Endothelial cell of umbilical vein (primary cell): ENCODE measurements at regions not wholly inside any gene's neighbourhood (a gene's known extent, or its start where the extent isn't known, plus 50 kb on each side); places are given as distances from the start of the nearest gene placed in this dataset.

Experiments
- BruUV-seq: library from RNA; stranded (reverse); fragments of 400-500 nt; replicated peaks from 2 replicates; lab custom pipeline; 2021; lab: Mats Ljungman, UMichigan
- CTCF ChIA-PET: fragments of 300-600, 350-600 bp; sonication (Branson Sonifier 250); formaldehyde crosslinking; loops from one replicate; lab custom pipeline; 2021; ENCODE audit warnings: antibody characterized with exemption, inconsistent platforms; lab: Charles Lee
- POLR2A ChIA-PET: fragments of 300-600, 350-600 bp; sonication (Branson Sonifier 250); formaldehyde crosslinking; loops from one replicate; lab custom pipeline; 2021; ENCODE audit warnings: antibody characterized with exemption, inconsistent platforms; lab: Charles Lee
- DNase-seq: peaks from one replicate; pipeline ENCODE4 v3.0.0-alpha.2; 2011; ENCODE audit warnings: low read depth, low spot score
- FAIRE-seq: peaks from 2 replicates; lab custom pipeline; 2011; peaks lifted over from hg19 to GRCh38; lab: Jason Lieb, UNC
- H2AFZ ChIP-seq: 2 replicates; pipeline ENCODE4 v1.6.0; 2012; ENCODE audit warnings: low read depth, low read length, control low read depth, inconsistent platforms
- H3K27ac ChIP-seq: 2 replicates; pipeline ENCODE4 v1.5.1; 2011; ENCODE audit warnings: low read depth, mild to moderate bottlenecking, control low read depth, low read length, moderate library complexity; ENCODE audit not compliant: insufficient read depth
- H3K27me3 ChIP-seq, 2 experiments: 2 replicates each; pipeline versions ENCODE4 v1.6.0 to v1.6.1; 2011; ENCODE audit warnings: low read length in 2 of 2, mixed read lengths in 1 of 2; ENCODE audit not compliant: control insufficient read depth in 2 of 2, insufficient read depth in 2 of 2
- H3K36me3 ChIP-seq, 2 experiments: 2 replicates in 1 of 2; 3 replicates in 1 of 2; pipeline ENCODE4 v1.5.1; 2011; ENCODE audit warnings: low read length in 2 of 2, mild to moderate bottlenecking in 1 of 2, moderate library complexity in 1 of 2; ENCODE audit not compliant: control insufficient read depth in 2 of 2, insufficient read depth in 2 of 2; ENCODE audit errors: extremely low read depth in 1 of 2
- H3K4me1 ChIP-seq: 3 replicates; pipeline ENCODE4 v1.5.1; 2011; ENCODE audit warnings: mild to moderate bottlenecking, low read length; ENCODE audit not compliant: control insufficient read depth, insufficient read depth; ENCODE audit errors: extremely low read depth
- H3K4me2 ChIP-seq: 2 replicates; pipeline ENCODE4 v1.6.1; 2011; ENCODE audit warnings: low read length, control low read depth, mixed read lengths; ENCODE audit not compliant: insufficient read depth
- H3K4me3 ChIP-seq, 3 experiments: fragments of 200-600 bp in 1 of 3; sonication (generic), shearing (Covaris generic) in 1 of 3; replicated peaks in 1 of 3; 2 replicates each; pipeline ENCODE4 v1.5.1; 2011 to 2016; ENCODE audit warnings: control low read depth in 3 of 3, low read length in 3 of 3, mild to moderate bottlenecking in 2 of 3, inconsistent platforms in 1 of 3, low read depth in 1 of 3, moderate library complexity in 1 of 3; ENCODE audit not compliant: insufficient read depth in 1 of 3
- H3K79me2 ChIP-seq: 2 replicates; pipeline ENCODE4 v1.6.0; 2012; ENCODE audit warnings: low read length, inconsistent platforms; ENCODE audit not compliant: control insufficient read depth, insufficient read depth
- H3K9ac ChIP-seq: replicated peaks from 2 replicates; pipeline ENCODE3; 2011; ENCODE audit warnings: low read length, control low read depth; ENCODE audit not compliant: insufficient read depth; ENCODE audit errors: extremely low read depth
- H3K9me1 ChIP-seq: replicated peaks from 3 replicates; pipeline ENCODE4 v1.6.0; 2011; ENCODE audit warnings: mild to moderate bottlenecking, low read length; ENCODE audit not compliant: control insufficient read depth, insufficient read depth; ENCODE audit errors: extremely low read depth
- H3K9me3 ChIP-seq: replicated peaks from 2 replicates; pipeline ENCODE4 v1.5.1; 2012; ENCODE audit warnings: low read length, inconsistent platforms; ENCODE audit not compliant: control insufficient read depth, insufficient read depth
- H4K20me1 ChIP-seq: replicated peaks from 2 replicates; pipeline ENCODE3; 2011; ENCODE audit warnings: mild to moderate bottlenecking, low read length; ENCODE audit not compliant: control insufficient read depth, insufficient read depth; ENCODE audit errors: extremely low read depth
- FOS ChIP-seq: IDR thresholded peaks from 2 replicates; pipeline ENCODE4 v1.6.1; 2011; ENCODE audit warnings: mild to moderate bottlenecking, low read length, moderate library complexity, borderline replicate concordance; ENCODE audit not compliant: insufficient read depth
- JUN ChIP-seq: IDR thresholded peaks from 2 replicates; pipeline ENCODE4 v1.6.1; 2011; ENCODE audit warnings: borderline replicate concordance, low read depth; ENCODE audit not compliant: insufficient read length, insufficient read depth
- MYC ChIP-seq: IDR thresholded peaks from one replicate; pipeline ENCODE4 v1.6.1; 2011; ENCODE audit warnings: mild to moderate bottlenecking, low read depth, low read length
- POLR2A ChIP-seq: IDR thresholded peaks from 2 replicates; pipeline ENCODE4 v1.6.1; 2012; ENCODE audit warnings: low read depth, mild to moderate bottlenecking, control low read depth, low read length
- POLR2AphosphoS5 ChIP-seq: IDR thresholded peaks from 2 replicates; pipeline ENCODE4 v1.6.1; 2012; ENCODE audit warnings: low read depth, mild to moderate bottlenecking, control low read depth, low read length, moderate library complexity; ENCODE audit not compliant: insufficient read depth
- dilution Hi-C: fragments of 300-500 bp; cut with MboI; formaldehyde crosslinking; loops from one replicate; pipeline ENCODE4 v1.15.0; 2019; ENCODE audit warnings: low sequenced_read_pairs; ENCODE audit not compliant: extremely low pct_ligation_motif_present
- intact Hi-C: fragments of 100-400 bp; cut with micrococcal nuclease; formaldehyde crosslinking; loops from one replicate; pipeline ENCODE4 v1.10.0; 2022
- TF ChIP-seq, protein P1 (sequence below), 2 donors: IDR thresholded peaks; 1 replicate in 1 of 2; 2 replicates in 1 of 2; pipeline ENCODE4 v1.5.1; 2011; ENCODE audit warnings: low read length in 2 of 2, mild to moderate bottlenecking in 2 of 2, moderate library complexity in 2 of 2, control low read depth in 1 of 2, inconsistent platforms in 1 of 2, low read depth in 1 of 2; ENCODE audit not compliant: insufficient read depth in 1 of 2; ENCODE audit errors: extremely low read depth in 1 of 2

DNA sequence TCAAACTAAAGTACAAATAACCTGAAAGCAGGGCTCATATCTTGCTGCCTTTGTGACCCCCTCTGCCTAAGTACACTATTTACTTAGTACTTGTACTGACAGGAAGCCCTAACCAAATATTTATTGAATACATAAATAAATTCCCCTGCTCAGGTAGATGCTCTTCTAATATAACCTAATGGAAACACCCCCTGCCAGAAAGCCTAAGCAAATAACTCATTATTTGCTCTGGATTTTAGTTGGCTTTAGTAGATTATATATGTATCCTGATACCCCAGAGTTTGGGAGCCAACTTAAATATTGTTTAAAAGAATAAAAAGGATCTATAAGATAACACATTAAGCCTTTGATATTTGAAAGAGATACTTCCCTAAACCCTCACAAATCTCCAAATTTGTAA is 318.2 kb downstream of the PPP1R2C start:
- ChIA-PET POLR2A (no interaction called here), CTCF (no interaction called here)
- BruUV-seq: no TSS peak
- H3K36me3 ChIP-seq: no peaks in the 10 kb centered on the region
- dilution Hi-C loops: no loop called here
- no peak overlapping the region for H3K4me2 ChIP-seq
- H3K9ac ChIP-seq: no peak overlapping the region
- no peaks in the 10 kb centered on the region for H3K79me2 ChIP-seq
- no peak for TF ChIP-seq MYC
- intact Hi-C loops: no loop called here
- no peak overlapping the region for H3K4me3 ChIP-seq
- no peaks in the 10 kb centered on the region for H4K20me1 ChIP-seq
- no peak for FAIRE-seq
- no peaks in the 10 kb centered on the region for H3K9me1 ChIP-seq
- H3K4me1 ChIP-seq: no peaks in the 10 kb centered on the region
- H2AFZ ChIP-seq: no peak overlapping the region
- H3K27me3 ChIP-seq: no peaks in the 10 kb centered on the region
- no peak for DNase-seq
- no peak overlapping the region for H3K27ac ChIP-seq
- no peaks in the 10 kb centered on the region for H3K9me3 ChIP-seq

DNA sequence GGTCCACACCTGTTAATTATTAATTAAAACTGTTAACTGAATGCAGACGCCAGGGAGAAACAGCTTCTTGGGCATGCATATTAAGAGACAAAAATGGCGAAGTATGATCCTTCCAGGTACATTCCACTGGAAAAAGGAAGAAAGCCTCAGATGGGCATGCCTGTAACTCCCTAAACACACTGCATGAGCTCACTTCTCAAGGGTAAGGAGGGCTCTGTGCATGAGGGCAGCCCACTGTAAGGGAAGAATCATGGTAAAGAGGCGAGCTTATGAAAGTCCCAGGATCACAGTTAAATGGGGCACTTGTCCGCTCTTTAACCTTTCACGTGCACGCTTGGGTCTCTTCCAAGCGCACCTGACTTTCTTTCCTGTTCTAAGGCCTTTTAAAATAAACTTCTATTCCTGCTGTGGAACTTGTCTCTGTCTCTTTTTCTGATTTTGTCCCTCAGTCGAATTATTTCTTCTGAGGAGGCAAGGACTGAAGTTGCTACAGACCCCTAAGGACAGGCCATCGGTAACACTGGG is 321.7 kb downstream of the PPP1R2C start:
- no peak overlapping the region for H3K4me3 ChIP-seq
- H3K79me2 ChIP-seq: no peaks in the 10 kb centered on the region
- dilution Hi-C loops: no loop called here
- no TSS peak for BruUV-seq
- no peaks in the 10 kb centered on the region for H3K9me3 ChIP-seq
- FAIRE-seq (no peak), DNase-seq (no peak)
- ChIA-PET POLR2A (no interaction called here), CTCF (no interaction called here)
- no peaks in the 10 kb centered on the region for H3K36me3 ChIP-seq
- TF ChIP-seq JUN (no peak), FOS (no peak), POLR2A (no peak), POLR2AphosphoS5 (no peak)
- TF ChIP-seq, protein P1, sequence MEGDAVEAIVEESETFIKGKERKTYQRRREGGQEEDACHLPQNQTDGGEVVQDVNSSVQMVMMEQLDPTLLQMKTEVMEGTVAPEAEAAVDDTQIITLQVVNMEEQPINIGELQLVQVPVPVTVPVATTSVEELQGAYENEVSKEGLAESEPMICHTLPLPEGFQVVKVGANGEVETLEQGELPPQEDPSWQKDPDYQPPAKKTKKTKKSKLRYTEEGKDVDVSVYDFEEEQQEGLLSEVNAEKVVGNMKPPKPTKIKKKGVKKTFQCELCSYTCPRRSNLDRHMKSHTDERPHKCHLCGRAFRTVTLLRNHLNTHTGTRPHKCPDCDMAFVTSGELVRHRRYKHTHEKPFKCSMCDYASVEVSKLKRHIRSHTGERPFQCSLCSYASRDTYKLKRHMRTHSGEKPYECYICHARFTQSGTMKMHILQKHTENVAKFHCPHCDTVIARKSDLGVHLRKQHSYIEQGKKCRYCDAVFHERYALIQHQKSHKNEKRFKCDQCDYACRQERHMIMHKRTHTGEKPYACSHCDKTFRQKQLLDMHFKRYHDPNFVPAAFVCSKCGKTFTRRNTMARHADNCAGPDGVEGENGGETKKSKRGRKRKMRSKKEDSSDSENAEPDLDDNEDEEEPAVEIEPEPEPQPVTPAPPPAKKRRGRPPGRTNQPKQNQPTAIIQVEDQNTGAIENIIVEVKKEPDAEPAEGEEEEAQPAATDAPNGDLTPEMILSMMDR (IDR thresholded peaks at IDR 0.05; ENCODE audit: extremely low read depth in 1 of 2, insufficient read depth in 1 of 2, low read depth in 1 of 2, low read length in 2 of 2): no peak
- no peaks in the 10 kb centered on the region for H3K27me3 ChIP-seq
- intact Hi-C loops: no loop called here
- no peak overlapping the region for H3K4me2 ChIP-seq
- H3K27ac ChIP-seq: no peak overlapping the region
- H3K4me1 ChIP-seq: no peaks in the 10 kb centered on the region
- no peak overlapping the region for H2AFZ ChIP-seq
- H3K9me1 ChIP-seq: no peaks in the 10 kb centered on the region
- no peaks in the 10 kb centered on the region for H4K20me1 ChIP-seq
- no peak overlapping the region for H3K9ac ChIP-seq
